ENCODE measurements at regions not wholly inside any gene's neighbourhood (a gene's known extent, or its start where the extent isn't known, plus 50 kb on each side); places are given as distances from the start of the nearest gene placed in this dataset.
"Not testable (repeated sequence)": the region's sequence is repeated elsewhere in the genome, so short reads cannot be mapped to it uniquely, and the experiment has no call there.

DNA sequence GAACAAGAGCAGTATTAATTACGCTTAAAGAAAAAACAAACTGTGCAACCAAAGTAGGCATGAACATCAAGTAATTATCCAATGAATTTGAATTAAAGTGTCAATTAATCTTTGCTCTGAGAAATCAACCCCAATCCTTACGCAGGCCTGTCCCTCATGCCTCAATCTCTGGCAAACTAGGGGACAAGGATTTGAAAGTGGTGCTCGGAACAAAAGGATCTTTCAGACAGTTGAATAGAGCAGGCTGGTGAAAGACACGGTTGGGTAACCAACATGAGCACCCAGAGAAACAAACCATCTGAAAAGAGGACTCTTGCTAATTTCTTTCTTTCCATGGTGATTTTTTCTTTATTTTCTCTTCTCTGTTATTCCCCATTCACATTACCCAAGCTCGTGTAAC, 203.5 kb upstream of the PHF14 start:
- Histone ChIP-seq H3K27ac (ENCODE audit: low read length) (no peak overlapping the region), H3K4me3 (ENCODE audit: low read length) (no peak overlapping the region), H3K9me3 (ENCODE audit: control insufficient read depth, low read depth, low read length) (no peaks in the 10 kb centered on the region), H3K36me3 (ENCODE audit: control insufficient read depth, insufficient read depth, low read length) (no peaks in the 10 kb centered on the region), H3K27me3 (ENCODE audit: control insufficient read depth, insufficient read depth, low read length) (no peaks in the 10 kb centered on the region), H3K4me1 (ENCODE audit: control insufficient read depth, insufficient read depth, low read length) (no peaks in the 10 kb centered on the region)
- DNase-seq = no peak
- WGBS (ENCODE audit: insufficient coverage, low lambda C conversion rate) = 85% methylated on average over 3 of the region's 5 CpGs

DNA sequence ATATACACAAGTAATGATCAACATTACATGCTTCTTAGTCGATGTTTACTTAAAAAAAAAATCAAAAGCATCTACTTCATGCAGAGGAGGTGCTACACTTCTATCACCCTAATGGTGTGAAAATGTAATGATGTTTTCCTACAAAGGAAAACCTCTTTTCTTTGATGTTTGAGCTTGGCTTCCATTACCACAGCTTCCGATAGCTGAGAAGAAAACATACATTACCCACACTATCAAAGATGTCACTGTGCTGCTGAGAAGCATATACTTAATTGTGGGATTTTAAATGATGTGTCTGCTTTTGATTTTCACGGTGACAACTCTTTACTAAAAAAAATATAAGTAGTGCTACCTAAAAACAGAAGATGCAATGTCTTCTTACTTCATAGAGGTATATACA, 200.2 kb upstream of the PHF14 start:
- no peaks in the 10 kb centered on the region for H3K36me3 ChIP-seq (ENCODE audit: control insufficient read depth, insufficient read depth, low read length)
- no peaks in the 10 kb centered on the region for H3K9me3 ChIP-seq (ENCODE audit: control insufficient read depth, low read depth, low read length)
- no peak overlapping the region for H3K27ac ChIP-seq (ENCODE audit: low read length)
- no CpG with 5 or more reads among the region's 3 CpGs for WGBS (ENCODE audit: insufficient coverage, low lambda C conversion rate)
- no peak for DNase-seq
- H3K4me1 ChIP-seq (ENCODE audit: control insufficient read depth, insufficient read depth, low read length) = no peaks in the 10 kb centered on the region
- H3K27me3 ChIP-seq (ENCODE audit: control insufficient read depth, insufficient read depth, low read length) = no peaks in the 10 kb centered on the region
- H3K4me3 ChIP-seq (ENCODE audit: low read length) = no peak overlapping the region

DNA sequence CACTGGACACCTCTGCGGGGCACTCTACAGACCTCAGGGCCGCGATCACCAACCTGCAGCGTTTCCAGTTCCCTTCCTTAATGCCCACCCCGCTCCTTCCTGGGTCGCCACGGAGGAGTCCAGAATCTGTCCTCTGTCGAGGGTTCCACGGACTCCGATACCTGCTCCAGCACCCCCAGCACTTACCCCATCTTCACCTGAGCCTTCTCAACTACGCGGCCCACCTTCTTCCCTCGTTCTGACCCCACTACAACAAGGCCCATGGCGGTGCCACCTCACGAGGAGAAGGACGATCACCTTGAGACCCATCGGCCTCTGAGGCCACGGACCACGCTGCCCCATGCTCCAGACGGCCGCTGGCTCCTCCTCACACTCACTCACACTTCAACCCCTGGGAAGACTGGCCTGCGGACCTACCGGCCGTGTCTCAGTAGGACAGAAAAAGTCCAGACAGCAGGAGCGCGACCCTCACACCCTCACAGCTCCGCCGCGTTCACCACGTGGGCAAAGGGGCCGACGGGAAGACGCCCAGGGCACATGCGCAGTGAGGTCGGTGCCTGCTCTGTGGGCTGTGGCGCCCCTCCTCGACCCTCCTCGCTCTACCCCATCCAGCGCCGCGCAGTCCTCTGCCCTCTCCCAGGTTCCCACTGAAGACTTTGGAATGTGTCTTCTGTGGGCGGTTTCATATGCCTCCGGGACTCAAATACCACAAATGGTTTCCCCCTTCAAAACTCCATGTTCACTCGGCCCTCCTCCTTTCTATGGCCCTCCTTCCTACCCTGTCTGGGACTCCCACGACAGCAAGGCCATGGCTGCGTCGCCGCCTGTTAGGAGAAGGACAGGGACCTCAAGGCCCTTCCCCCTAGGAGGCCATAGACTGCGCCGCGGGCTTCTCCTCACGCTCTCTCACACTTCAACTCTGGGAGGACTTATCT, 193.9 kb upstream of the PHF14 start:
- Histone ChIP-seq H3K4me3 (ENCODE audit: low read length) (no peak overlapping the region), H3K36me3 (ENCODE audit: control insufficient read depth, insufficient read depth, low read length) (no peaks in the 10 kb centered on the region), H3K9me3 (ENCODE audit: control insufficient read depth, low read depth, low read length) (peaks cover 5% of the 10 kb centered on the region), H3K27ac (ENCODE audit: low read length) (no peak overlapping the region), H3K4me1 (ENCODE audit: control insufficient read depth, insufficient read depth, low read length) (no peaks in the 10 kb centered on the region), H3K27me3 (ENCODE audit: control insufficient read depth, insufficient read depth, low read length) (no peaks in the 10 kb centered on the region)
- no CpG with 5 or more reads among the region's 52 CpGs for WGBS (ENCODE audit: insufficient coverage, low lambda C conversion rate)
- no peak for DNase-seq

DNA sequence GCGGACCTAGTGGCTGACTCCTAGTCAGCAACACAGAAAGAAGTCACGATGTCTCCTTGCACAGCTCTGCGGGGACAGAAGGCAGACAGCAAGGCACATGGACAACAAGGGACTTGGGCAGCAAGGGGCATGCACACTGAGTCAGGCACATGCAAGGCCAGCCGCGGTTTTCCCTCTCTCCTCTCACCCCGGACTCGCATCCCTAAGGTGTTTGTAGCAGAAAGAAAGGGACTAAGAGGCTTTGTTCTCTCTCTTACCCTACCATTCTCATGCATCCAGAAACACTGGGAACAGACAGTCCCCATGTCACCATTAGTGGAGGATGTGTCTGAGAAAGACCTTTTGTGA, 193.3 kb upstream of the PHF14 start:
- no CpG with 5 or more reads among the region's 7 CpGs for WGBS (ENCODE audit: insufficient coverage, low lambda C conversion rate)

DNA sequence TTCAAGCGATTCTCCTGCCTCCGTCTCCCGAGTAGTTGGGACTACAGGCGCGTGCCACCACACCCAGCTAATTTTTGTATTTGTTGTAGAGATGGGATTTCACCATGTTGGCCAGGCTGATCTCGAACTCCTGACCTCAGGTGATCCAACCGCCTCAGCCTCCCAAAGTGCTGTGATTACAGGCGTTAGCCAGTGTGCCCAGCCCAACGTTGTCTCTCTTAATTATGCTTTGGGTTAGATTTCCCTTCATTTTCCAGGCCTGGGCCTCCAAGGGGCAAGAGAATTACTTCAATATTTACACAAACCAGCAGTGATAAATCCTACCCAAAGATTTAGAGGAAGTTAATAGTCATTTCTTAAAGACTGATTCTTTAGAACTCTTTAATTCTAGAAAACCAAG, 186.7 kb upstream of the PHF14 start:
- not testable (repeated sequence) for H3K4me3 ChIP-seq (ENCODE audit: low read length); H3K36me3 ChIP-seq (ENCODE audit: control insufficient read depth, insufficient read depth, low read length); H3K27me3 ChIP-seq (ENCODE audit: control insufficient read depth, insufficient read depth, low read length); H3K9me3 ChIP-seq (ENCODE audit: control insufficient read depth, low read depth, low read length); DNase-seq; H3K4me1 ChIP-seq (ENCODE audit: control insufficient read depth, insufficient read depth, low read length); H3K27ac ChIP-seq (ENCODE audit: low read length)
- WGBS (ENCODE audit: insufficient coverage, low lambda C conversion rate) = no CpG with 5 or more reads among the region's 9 CpGs

More for the DNA sequence above, 193.3 kb upstream of the PHF14 start:
- Histone ChIP-seq H3K4me3 (ENCODE audit: low read length) (no peak overlapping the region), H3K27me3 (ENCODE audit: control insufficient read depth, insufficient read depth, low read length) (no peaks in the 10 kb centered on the region), H3K27ac (ENCODE audit: low read length) (no peak overlapping the region), H3K9me3 (ENCODE audit: control insufficient read depth, low read depth, low read length) (peaks cover 5% of the 10 kb centered on the region), H3K4me1 (ENCODE audit: control insufficient read depth, insufficient read depth, low read length) (no peaks in the 10 kb centered on the region), H3K36me3 (ENCODE audit: control insufficient read depth, insufficient read depth, low read length) (no peaks in the 10 kb centered on the region)
- no peak for DNase-seq

DNA sequence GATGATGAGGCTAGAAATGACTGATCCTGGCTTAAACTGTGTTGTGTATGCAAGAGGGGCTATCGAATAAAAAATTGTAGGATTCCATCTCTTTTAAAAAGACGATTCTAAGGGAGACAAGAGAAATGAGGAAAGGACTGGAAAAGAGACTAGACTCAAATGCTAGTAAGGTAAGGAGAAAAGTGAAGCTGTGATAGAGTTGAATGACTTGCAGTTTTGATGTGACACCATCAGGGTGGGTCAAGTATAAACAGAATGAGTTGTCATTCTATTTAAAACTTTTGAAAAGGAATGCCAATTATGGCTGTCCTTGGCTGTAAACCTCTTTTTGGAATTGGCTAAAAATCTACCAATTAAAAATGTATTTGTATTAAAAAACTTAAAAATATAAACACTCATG, 184.5 kb upstream of the PHF14 start:
- Histone ChIP-seq H3K27ac (ENCODE audit: low read length) (no peak overlapping the region), H3K9me3 (ENCODE audit: control insufficient read depth, low read depth, low read length) (no peaks in the 10 kb centered on the region), H3K27me3 (ENCODE audit: control insufficient read depth, insufficient read depth, low read length) (no peaks in the 10 kb centered on the region), H3K4me3 (ENCODE audit: low read length) (no peak overlapping the region), H3K4me1 (ENCODE audit: control insufficient read depth, insufficient read depth, low read length) (no peaks in the 10 kb centered on the region), H3K36me3 (ENCODE audit: control insufficient read depth, insufficient read depth, low read length) (no peaks in the 10 kb centered on the region)
- WGBS (ENCODE audit: insufficient coverage, low lambda C conversion rate) = 94% methylated on average over 2 of the region's 2 CpGs
- DNase-seq = no peak

DNA sequence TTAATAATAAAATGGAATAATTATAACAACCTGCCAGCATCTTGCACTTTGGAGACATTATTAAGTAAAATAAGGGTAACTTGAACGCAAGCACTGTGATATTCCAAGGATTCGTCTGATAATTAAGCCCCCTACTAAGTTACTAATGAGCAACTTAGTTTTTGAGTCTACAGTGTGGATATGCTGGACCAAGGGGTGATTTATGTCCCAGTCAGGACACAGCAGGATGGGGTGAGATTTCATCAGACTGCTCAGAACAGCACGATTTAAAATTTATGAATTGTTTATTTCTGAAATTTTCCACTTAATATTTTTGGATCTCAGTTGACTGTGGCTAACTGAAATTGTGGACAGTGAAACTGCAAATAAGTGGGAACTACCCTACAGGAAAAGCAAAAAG, 182.8 kb upstream of the PHF14 start:
- DNase-seq = no peak
- Histone ChIP-seq H3K9me3 (ENCODE audit: control insufficient read depth, low read depth, low read length) (no peaks in the 10 kb centered on the region), H3K4me1 (ENCODE audit: control insufficient read depth, insufficient read depth, low read length) (no peaks in the 10 kb centered on the region), H3K27ac (ENCODE audit: low read length) (no peak overlapping the region), H3K4me3 (ENCODE audit: low read length) (no peak overlapping the region), H3K36me3 (ENCODE audit: control insufficient read depth, insufficient read depth, low read length) (no peaks in the 10 kb centered on the region), H3K27me3 (ENCODE audit: control insufficient read depth, insufficient read depth, low read length) (no peaks in the 10 kb centered on the region)
- WGBS (ENCODE audit: insufficient coverage, low lambda C conversion rate) = no CpG with 5 or more reads among the region's 3 CpGs

DNA sequence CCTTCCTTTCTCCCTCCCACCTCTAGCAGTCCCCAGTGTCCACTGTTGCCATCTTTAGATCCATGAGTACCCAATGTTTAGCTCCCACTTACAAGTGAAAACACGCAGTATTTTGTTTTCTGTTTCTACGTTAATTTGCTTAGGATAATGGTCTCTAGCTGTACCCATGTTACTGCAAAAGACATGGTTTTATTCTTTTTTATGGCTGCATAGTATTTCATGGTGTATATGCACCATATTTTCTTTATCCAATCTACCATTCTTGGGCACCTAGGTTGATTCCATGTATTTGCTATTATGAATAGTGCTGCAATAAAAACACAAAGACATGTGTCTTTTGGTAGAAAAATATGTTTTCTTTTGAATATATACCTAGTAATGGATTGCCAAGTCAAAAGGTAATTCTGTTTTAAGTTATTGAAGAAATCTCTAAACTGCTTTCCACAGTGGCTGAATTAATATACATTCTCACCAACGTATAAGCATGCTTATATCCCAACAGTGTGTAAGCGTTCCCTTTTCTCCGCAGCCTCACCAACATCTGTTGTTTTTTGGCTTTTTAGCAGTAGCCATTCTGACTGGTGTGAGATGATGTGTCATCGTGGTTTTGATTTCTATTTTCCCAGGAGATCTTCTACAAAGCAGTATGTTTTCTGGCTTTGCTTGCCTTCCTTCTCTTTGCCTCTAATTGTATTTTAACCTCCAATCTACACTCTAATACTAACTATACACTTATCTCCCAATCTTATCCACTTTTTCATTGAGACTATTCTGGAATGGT, 179.5 kb upstream of the PHF14 start:
- 100% methylated on average over 3 of the region's 6 CpGs for WGBS (ENCODE audit: insufficient coverage, low lambda C conversion rate)

DNA sequence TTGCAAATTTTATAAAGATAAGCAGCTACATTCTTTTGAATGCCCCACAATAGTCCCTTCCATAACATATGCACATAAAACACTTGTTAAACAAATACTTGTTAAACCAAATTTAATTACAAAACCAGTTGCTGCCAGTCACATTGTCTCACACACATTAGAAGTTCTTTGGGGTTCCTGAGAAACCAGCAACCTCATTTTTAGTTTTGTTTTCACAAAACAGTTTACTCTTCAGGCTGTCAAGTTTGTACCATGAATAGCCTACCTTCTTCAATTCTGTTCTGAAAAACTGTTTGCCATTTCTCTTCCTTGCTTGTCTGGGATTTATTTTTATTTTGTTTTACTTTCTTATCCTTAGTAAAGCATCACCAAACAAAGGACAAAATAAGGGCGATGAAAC, 176.5 kb upstream of the PHF14 start:
- H3K9me3 ChIP-seq (ENCODE audit: control insufficient read depth, low read depth, low read length) = no peaks in the 10 kb centered on the region
- no peak overlapping the region for H3K4me3 ChIP-seq (ENCODE audit: low read length)
- no peaks in the 10 kb centered on the region for H3K4me1 ChIP-seq (ENCODE audit: control insufficient read depth, insufficient read depth, low read length)
- H3K36me3 ChIP-seq (ENCODE audit: control insufficient read depth, insufficient read depth, low read length) = no peaks in the 10 kb centered on the region
- no CpG with 5 or more reads among the region's 1 CpG for WGBS (ENCODE audit: insufficient coverage, low lambda C conversion rate)
- H3K27ac ChIP-seq (ENCODE audit: low read length) = no peak overlapping the region
- H3K27me3 ChIP-seq (ENCODE audit: control insufficient read depth, insufficient read depth, low read length) = no peaks in the 10 kb centered on the region
- DNase-seq = no peak

More for the DNA sequence above, 179.5 kb upstream of the PHF14 start:
- H3K4me3 ChIP-seq (ENCODE audit: low read length) = no peak overlapping the region
- DNase-seq = no peak
- H3K27me3 ChIP-seq (ENCODE audit: control insufficient read depth, insufficient read depth, low read length) = no peaks in the 10 kb centered on the region
- no peak overlapping the region for H3K27ac ChIP-seq (ENCODE audit: low read length)
- H3K9me3 ChIP-seq (ENCODE audit: control insufficient read depth, low read depth, low read length) = no peaks in the 10 kb centered on the region
- H3K36me3 ChIP-seq (ENCODE audit: control insufficient read depth, insufficient read depth, low read length) = no peaks in the 10 kb centered on the region
- no peaks in the 10 kb centered on the region for H3K4me1 ChIP-seq (ENCODE audit: control insufficient read depth, insufficient read depth, low read length)

DNA sequence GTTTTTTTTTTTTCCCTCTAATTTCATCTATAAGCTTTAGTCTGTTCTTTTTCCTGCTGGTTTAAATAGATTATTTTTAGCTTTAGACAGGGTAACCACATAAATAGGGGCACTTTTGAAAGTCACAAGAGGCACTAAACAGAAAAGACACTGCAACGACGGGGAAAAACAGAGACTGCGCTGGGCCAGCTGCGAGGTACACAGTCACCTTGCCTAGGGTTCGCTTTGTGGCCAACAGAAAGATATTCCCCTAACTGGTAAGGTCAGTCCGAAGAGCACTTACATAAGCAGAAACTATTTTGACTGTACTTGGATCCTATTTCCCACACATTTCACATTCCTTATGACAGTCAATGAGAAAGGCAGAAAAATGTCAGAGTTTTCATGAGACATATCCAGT, 175.6 kb upstream of the PHF14 start:
- H3K4me1 ChIP-seq (ENCODE audit: control insufficient read depth, insufficient read depth, low read length) = no peaks in the 10 kb centered on the region
- DNase-seq = no peak
- no peaks in the 10 kb centered on the region for H3K36me3 ChIP-seq (ENCODE audit: control insufficient read depth, insufficient read depth, low read length)
- H3K4me3 ChIP-seq (ENCODE audit: low read length) = no peak overlapping the region
- no peak overlapping the region for H3K27ac ChIP-seq (ENCODE audit: low read length)
- H3K9me3 ChIP-seq (ENCODE audit: control insufficient read depth, low read depth, low read length) = no peaks in the 10 kb centered on the region
- WGBS (ENCODE audit: insufficient coverage, low lambda C conversion rate) = no CpG with 5 or more reads among the region's 6 CpGs
- no peaks in the 10 kb centered on the region for H3K27me3 ChIP-seq (ENCODE audit: control insufficient read depth, insufficient read depth, low read length)

Data from large intestine (tissue), 3 donors.